ENCODE measurements at regions not wholly inside any gene's neighbourhood (a gene's known extent, or its start where the extent isn't known, plus 50 kb on each side); places are given as distances from the start of the nearest gene placed in this dataset.
"Not testable (repeated sequence)": the region's sequence is repeated elsewhere in the genome, so short reads cannot be mapped to it uniquely, and the experiment has no call there.

DNA sequence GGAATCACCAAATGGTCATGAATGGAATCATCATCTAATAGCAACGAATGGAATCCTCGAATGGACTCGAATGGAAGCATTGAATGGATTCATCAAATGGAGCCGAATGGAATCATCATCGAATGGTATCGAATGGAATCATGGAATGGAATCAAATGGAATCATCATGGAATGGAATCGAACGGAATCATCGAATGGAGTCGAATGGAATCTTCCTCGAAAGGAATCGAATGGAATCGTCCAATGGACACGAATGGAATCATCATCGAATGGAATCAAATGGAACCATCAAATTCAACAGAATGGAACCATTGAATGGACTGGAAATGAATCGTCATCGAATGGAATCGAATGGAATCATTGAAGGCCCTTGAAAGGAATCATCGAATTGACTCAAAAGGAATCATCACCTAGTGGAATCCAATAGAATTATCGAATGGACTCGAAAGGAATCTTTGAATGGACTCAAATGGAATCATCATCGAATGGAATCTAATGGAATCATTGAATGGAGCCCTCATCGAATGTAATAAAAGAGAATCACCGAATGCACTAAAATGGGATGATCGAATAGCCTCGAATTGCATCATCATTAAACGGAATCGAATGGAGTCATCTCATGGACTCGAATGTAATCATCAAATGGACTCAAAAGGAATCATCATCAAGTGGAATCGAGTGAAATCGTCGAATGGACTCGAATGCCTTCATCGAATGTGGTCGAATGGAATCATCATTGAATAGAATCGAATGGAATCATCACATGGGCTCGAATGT, 236.7 kb downstream of the SHCBP1 start:
- not testable (repeated sequence) for TF ChIP-seq CTCF (IDR thresholded peaks at IDR 0.05; ENCODE audit: low read depth, low read length); POLR2A (IDR thresholded peaks at IDR 0.05; ENCODE audit: extremely low read depth, insufficient read length)
- TF ChIP-seq, protein P1, sequence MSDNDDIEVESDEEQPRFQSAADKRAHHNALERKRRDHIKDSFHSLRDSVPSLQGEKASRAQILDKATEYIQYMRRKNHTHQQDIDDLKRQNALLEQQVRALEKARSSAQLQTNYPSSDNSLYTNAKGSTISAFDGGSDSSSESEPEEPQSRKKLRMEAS (IDR thresholded peaks at IDR 0.05; ENCODE audit: low read depth, low read length) = not testable (repeated sequence)
